IMR-90 (cell line): ENCODE measurements at regions not wholly inside any gene's neighbourhood (a gene's known extent, or its start where the extent isn't known, plus 50 kb on each side); places are given as distances from the start of the nearest gene placed in this dataset.

Source experiments
- ATAC-seq: fragments of 200-7000 bp; cut with Tn5 transposase; 2 replicates; pipeline ENCODE4 v1.9.1; 2020; ENCODE audit warnings: low read depth, mild to moderate bottlenecking, moderate library complexity
- BruUV-seq: library from RNA; stranded (reverse); fragments of 400-500 nt; replicated peaks from 2 replicates; lab custom pipeline; 2021; lab: Mats Ljungman, UMichigan
- CTCF ChIA-PET: fragments of 300-600 bp; formaldehyde crosslinking; extraction: SDS; loops from one replicate; lab custom pipeline; 2021; ENCODE audit warnings: antibody characterized with exemption; lab: Yijun Ruan, JAX
- POLR2A ChIA-PET: fragments of 300-600 bp; sonication (Branson Sonifier 250); formaldehyde crosslinking; loops from one replicate; lab custom pipeline; 2022; ENCODE audit warnings: antibody characterized with exemption; ENCODE audit not compliant: unreplicated experiment; lab: Charles Lee
- DNase-seq: peaks from one replicate; pipeline ENCODE4 v3.0.0; 2013
- H2AFZ ChIP-seq: replicated peaks from 2 replicates; pipeline ENCODE3; 2013; ENCODE audit warnings: low read length, mild to moderate bottlenecking; ENCODE audit not compliant: poor library complexity
- H2AK5ac ChIP-seq: 2 replicates; pipeline ENCODE4 v1.6.1; 2013; ENCODE audit warnings: low read depth, low read length, inconsistent platforms
- H2AK9ac ChIP-seq: replicated peaks from 2 replicates; pipeline ENCODE3; 2013; ENCODE audit warnings: mild to moderate bottlenecking, low read depth, low read length, moderate library complexity; ENCODE audit not compliant: poor library complexity
- H2BK120ac ChIP-seq: 2 replicates; pipeline ENCODE4 v1.6.1; 2013; ENCODE audit warnings: low read depth, low read length, inconsistent platforms
- H2BK15ac ChIP-seq: 3 replicates; pipeline ENCODE4 v1.6.1; 2013; ENCODE audit warnings: low read depth, low read length, inconsistent platforms
- H2BK20ac ChIP-seq: 2 replicates; pipeline ENCODE4 v1.6.1; 2013; ENCODE audit warnings: low read depth, mild to moderate bottlenecking, inconsistent platforms, low read length, moderate library complexity
- H2BK5ac ChIP-seq: 2 replicates; pipeline ENCODE4 v1.6.1; 2013; ENCODE audit warnings: mild to moderate bottlenecking, low read depth, low read length, inconsistent platforms; ENCODE audit not compliant: poor library complexity, severe bottlenecking
- H3K14ac ChIP-seq: replicated peaks from 2 replicates; pipeline ENCODE4 v1.6.1; 2013; ENCODE audit warnings: low read depth, low read length, inconsistent platforms
- H3K18ac ChIP-seq: 2 replicates; pipeline ENCODE4 v1.6.1; 2013; ENCODE audit warnings: low read depth, low read length, control low read depth
- H3K23ac ChIP-seq: 2 replicates; pipeline ENCODE4 v1.6.1; 2013; ENCODE audit warnings: low read depth, low read length, inconsistent platforms
- H3K27ac ChIP-seq: 2 replicates; pipeline ENCODE4 v1.5.1; 2013; ENCODE audit warnings: mild to moderate bottlenecking, control low read depth, low read length; ENCODE audit not compliant: insufficient read depth
- H3K27me3 ChIP-seq: 2 replicates; pipeline ENCODE4 v1.6.1; 2013; ENCODE audit warnings: low read length; ENCODE audit not compliant: control insufficient read depth, insufficient read depth
- H3K36me3 ChIP-seq: 2 replicates; pipeline ENCODE4 v1.6.1; 2013; ENCODE audit warnings: low read length, mixed read lengths; ENCODE audit not compliant: control insufficient read depth, insufficient read depth
- H3K4ac ChIP-seq: 2 replicates; pipeline ENCODE4 v1.6.1; 2013; ENCODE audit warnings: low read depth, low read length, inconsistent platforms
- H3K4me1 ChIP-seq: 2 replicates; pipeline ENCODE4 v1.6.1; 2013; ENCODE audit warnings: low read length, mixed read lengths; ENCODE audit not compliant: control insufficient read depth, insufficient read depth
- H3K4me2 ChIP-seq: 2 replicates; pipeline ENCODE4 v1.6.1; 2013; ENCODE audit warnings: low read depth, mild to moderate bottlenecking, control low read depth, low read length, moderate library complexity
- H3K4me3 ChIP-seq: 2 replicates; pipeline ENCODE4 v1.5.1; 2013; ENCODE audit warnings: low read depth, mild to moderate bottlenecking, control low read depth, low read length, moderate library complexity; ENCODE audit not compliant: insufficient read depth
- H3K56ac ChIP-seq: 2 replicates; pipeline ENCODE4 v1.6.1; 2013; ENCODE audit warnings: low read length, inconsistent platforms; ENCODE audit not compliant: insufficient read depth; ENCODE audit errors: extremely low read depth
- H3K79me1 ChIP-seq, 2 experiments: 2 replicates each; pipeline ENCODE4 v1.6.1; 2013; ENCODE audit warnings: low read length in 2 of 2, inconsistent platforms in 1 of 2, low read depth in 1 of 2
- H3K9ac ChIP-seq: 2 replicates; pipeline ENCODE4 v1.6.1; 2013; ENCODE audit warnings: low read depth, low read length, control low read depth
- H3K9me1 ChIP-seq: 2 replicates; pipeline ENCODE4 v1.6.1; 2013; ENCODE audit warnings: low read length, inconsistent platforms; ENCODE audit not compliant: insufficient read depth
- H3K9me3 ChIP-seq: 2 replicates; pipeline ENCODE4 v1.6.1; 2013; ENCODE audit warnings: low read length; ENCODE audit not compliant: control insufficient read depth, insufficient read depth
- H4K20me1 ChIP-seq: 2 replicates; pipeline ENCODE4 v1.6.1; 2013; ENCODE audit warnings: low read length, inconsistent platforms; ENCODE audit not compliant: insufficient read depth
- H4K5ac ChIP-seq: 2 replicates; pipeline ENCODE4 v1.6.1; 2013; ENCODE audit warnings: mild to moderate bottlenecking, low read depth, low read length, control low read depth
- H4K8ac ChIP-seq, 2 experiments: 2 replicates each; pipeline ENCODE4 v1.6.1; 2013; ENCODE audit warnings: low read depth in 2 of 2, low read length in 2 of 2, control low read depth in 1 of 2, inconsistent platforms in 1 of 2
- H4K91ac ChIP-seq: 2 replicates; pipeline ENCODE4 v1.6.1; 2013; ENCODE audit warnings: low read depth, low read length, inconsistent platforms; ENCODE audit not compliant: insufficient read depth
- BHLHE40 ChIP-seq: fragments of 150-350 bp; IDR thresholded peaks from 2 replicates; pipeline ENCODE4 v1.6.1; 2016; ENCODE audit warnings: mild to moderate bottlenecking, low read depth, low read length
- CEBPB ChIP-seq: IDR thresholded peaks from 2 replicates; pipeline ENCODE4 v1.6.1; 2012; ENCODE audit warnings: low read depth, low read length, improper control_type of control experiment
- CTCF ChIP-seq: conservative IDR thresholded peaks from 2 replicates; pipeline ENCODE4 v1.5.1; 2012; ENCODE audit warnings: mild to moderate bottlenecking, low read depth, low read length, improper control_type of control experiment
- ELK1 ChIP-seq: fragments of 150-350 bp; IDR thresholded peaks from 2 replicates; pipeline ENCODE4 v1.6.1; 2016; ENCODE audit warnings: low read depth, mild to moderate bottlenecking, low read length, moderate library complexity, borderline replicate concordance
- FOS ChIP-seq: fragments of 150-350 bp; IDR thresholded peaks from 2 replicates; pipeline ENCODE4 v1.6.1; 2016; ENCODE audit warnings: low read depth, low read length
- MAFK ChIP-seq: IDR thresholded peaks from 2 replicates; pipeline ENCODE4 v1.6.1; 2012; ENCODE audit warnings: low read depth, low read length, improper control_type of control experiment
- MAZ ChIP-seq: IDR thresholded peaks from 2 replicates; pipeline ENCODE4 v1.6.1; 2012; ENCODE audit warnings: low read depth, mild to moderate bottlenecking, low read length, improper control_type of control experiment, moderate library complexity, borderline replicate concordance
- MXI1 ChIP-seq: IDR thresholded peaks from 2 replicates; pipeline ENCODE4 v1.6.1; 2012; ENCODE audit warnings: low read depth, mild to moderate bottlenecking, low read length, moderate library complexity, borderline replicate concordance
- NFE2L2 ChIP-seq: fragments of 150-350 bp; IDR thresholded peaks from 2 replicates; pipeline ENCODE4 v1.6.1; 2016; ENCODE audit warnings: low read depth, mild to moderate bottlenecking, low read length
- POLR2A ChIP-seq: IDR thresholded peaks from 2 replicates; pipeline ENCODE4 v1.6.1; 2012; ENCODE audit warnings: mild to moderate bottlenecking, low read depth, low read length
- RAD21 ChIP-seq: IDR thresholded peaks from 2 replicates; pipeline ENCODE4 v1.6.1; 2012; ENCODE audit warnings: low read length, improper control_type of control experiment
- RCOR1 ChIP-seq: IDR thresholded peaks from 2 replicates; pipeline ENCODE4 v1.6.1; 2012; ENCODE audit warnings: mild to moderate bottlenecking, low read length, improper control_type of control experiment; ENCODE audit not compliant: insufficient replicate concordance
- RFX5 ChIP-seq: IDR thresholded peaks from 2 replicates; pipeline ENCODE4 v1.8.0; 2012; ENCODE audit warnings: low read depth, mild to moderate bottlenecking, low read length, moderate library complexity
- USF2 ChIP-seq: fragments of 150-350 bp; IDR thresholded peaks from 2 replicates; pipeline ENCODE4 v1.6.1; 2017; ENCODE audit warnings: mild to moderate bottlenecking, antibody characterized with exemption, low read length, low read depth
- WGBS, 2 experiments: methylation state at CpG; one replicate each; pipeline versions ENCODE4 v1.1.5 to v1.1.7; 2013; ENCODE audit warnings: missing lambda C conversion rate in 2 of 2; ENCODE audit not compliant: insufficient read length in 1 of 2; ENCODE audit errors: extremely low coverage in 2 of 2; 5-methylcytosine and 5-hydroxymethylcytosine counted together
- dilution Hi-C: fragments of 300-500 bp; cut with HindIII; formaldehyde crosslinking; loops from one replicate; pipeline ENCODE4 v1.14.3; 2018; ENCODE audit warnings: low sequenced_read_pairs; ENCODE audit not compliant: unreplicated experiment
- in situ Hi-C: fragments of 300-500 bp; cut with MboI; formaldehyde crosslinking; loops from 3 replicates; pipeline ENCODE4 v1.14.3; 2019; ENCODE audit warnings: low sequenced_read_pairs, inconsistent platforms, mixed read lengths
- intact Hi-C: fragments of 100-400 bp; cut with micrococcal nuclease; formaldehyde crosslinking; loops from 2 replicates; pipeline ENCODE4 v1.10.0; 2022

GRCh38 chr20:39489986-39490560, 527.9 kb downstream of the DHX35 start:
- Histone ChIP-seq H3K27me3 (no peaks in the 10 kb centered on the region), H3K9ac (no peak overlapping the region), H3K4me2 (no peak overlapping the region), H2AK9ac (no peak overlapping the region), H3K14ac (no peak overlapping the region), H2AK5ac (no peak overlapping the region), H2BK120ac (no peak overlapping the region), H3K4ac (no peak overlapping the region), H3K9me3 (peaks cover 8% of the 10 kb centered on the region), H3K9me1 (no peaks in the 10 kb centered on the region), H2BK20ac (no peak overlapping the region), H3K79me1 (no peaks in the 10 kb centered on the region), H3K4me3 (no peak overlapping the region), H3K56ac (no peak overlapping the region), H2BK5ac (no peak overlapping the region), H4K5ac (no peak overlapping the region), H2AFZ (no peak overlapping the region), H3K23ac (no peak overlapping the region), H3K18ac (no peak overlapping the region), H4K91ac (no peak overlapping the region), H3K27ac (no peak overlapping the region), H3K36me3 (no peaks in the 10 kb centered on the region), H4K20me1 (no peaks in the 10 kb centered on the region), H3K4me1 (no peaks in the 10 kb centered on the region), H4K8ac (no peak overlapping the region), H2BK15ac (no peak overlapping the region)
- no peak for DNase-seq
- no TSS peak for BruUV-seq
- ChIA-PET POLR2A (no interaction called here), CTCF (no interaction called here)
- TF ChIP-seq FOS (no peak), MAZ (no peak), RAD21 (no peak), ELK1 (no peak), POLR2A (no peak), RFX5 (no peak), MAFK (no peak), NFE2L2 (no peak), RCOR1 (no peak), USF2 (no peak), BHLHE40 (no peak), MXI1 (no peak), CEBPB (no peak), CTCF (no peak)
- dilution Hi-C loops: no loop called here
- ATAC-seq: no peak
- in situ Hi-C loops: no loop called here
- 56% methylated on average over 1 of the region's 2 CpGs; no CpG with 5 or more reads in 1 of the 2 experiments for WGBS, 2 experiments
- intact Hi-C loops: no loop called here
